ENCODE measurements at regions not wholly inside any gene's neighbourhood (a gene's known extent, or its start where the extent isn't known, plus 50 kb on each side); places are given as distances from the start of the nearest gene placed in this dataset.

- TF ChIP-seq REST (IDR thresholded peaks at IDR 0.05; ENCODE audit: insufficient read depth in 1 of 2, low read depth in 2 of 2, low read length in 2 of 2), result no peak
- TF ChIP-seq POLR2AphosphoS5 (IDR thresholded peaks at IDR 0.05; ENCODE audit: low read depth, low read length), result no peak
- peak; percentile 99 for TF ChIP-seq FOXP2 (optimal IDR thresholded peaks at IDR 0.05; ENCODE audit: borderline replicate concordance, extremely low read depth, extremely low read length, insufficient read depth)
Observed at GRCh38 chr14:50045039-50045711, 71.2 kb downstream of the VCPKMT start.

All from PFSK-1 (cell line).